Natural killer cell treated with Interleukin-12 subunit alpha and Interleukin-12 subunit beta and Interleukin-15 and Interleukin-18, amount 100 ng/mL, for 72 hours (primary cell): ENCODE measurements at regions not wholly inside any gene's neighbourhood (a gene's known extent, or its start where the extent isn't known, plus 50 kb on each side); places are given as distances from the start of the nearest gene placed in this dataset.

Experiments
- ATAC-seq, 2 donors: fragments of 150-1000 bp; cut with Tn5 transposase in 1 of 2; sonication (Bioruptor Pico), chemical (Tn5 transposase) in 1 of 2; 2 replicates each; pipeline ENCODE4 v1.10.0; 2021
- DNase-seq: peaks from one replicate; pipeline ENCODE4 v3.0.0; 2022; ENCODE audit warnings: low spot score
- H3K27ac Mint-ChIP-seq, 2 donors: 1 replicate in 1 of 2; 2 replicates in 1 of 2; pipeline ENCODE4 v1.8.0; 2022; ENCODE audit warnings: mixed read lengths in 2 of 2, mild to moderate bottlenecking in 1 of 2, moderate library complexity in 1 of 2
- H3K27me3 Mint-ChIP-seq, 2 donors: 1 replicate in 1 of 2; 2 replicates in 1 of 2; pipeline ENCODE4 v1.8.0; 2022; ENCODE audit warnings: mixed read lengths in 2 of 2
- H3K36me3 Mint-ChIP-seq: one replicate; pipeline ENCODE4 v1.8.0; 2022; ENCODE audit warnings: mixed read lengths
- H3K4me1 Mint-ChIP-seq, 2 donors: 1 replicate in 1 of 2; 2 replicates in 1 of 2; pipeline ENCODE4 v1.8.0; 2022; ENCODE audit warnings: low read depth in 2 of 2, mixed read lengths in 2 of 2, mild to moderate bottlenecking in 1 of 2
- H3K4me3 Mint-ChIP-seq: one replicate; pipeline ENCODE4 v1.8.0; 2022; ENCODE audit warnings: mixed read lengths
- H3K9me3 Mint-ChIP-seq: 2 replicates; pipeline ENCODE4 v1.8.0; 2022; ENCODE audit warnings: mixed read lengths

GRCh38 chr6:113645986-113646385 is 211.2 kb upstream of the MARCKS start:
- no peak for DNase-seq
- H3K36me3 Mint-ChIP-seq, result no peaks in the 10 kb centered on the region
- H3K4me3 Mint-ChIP-seq, result no peak overlapping the region
- no peaks in the 10 kb centered on the region for H3K27me3 Mint-ChIP-seq
- ATAC-seq, result no peak
- no peak overlapping the region for H3K27ac Mint-ChIP-seq
- no peaks in the 10 kb centered on the region for H3K4me1 Mint-ChIP-seq
- H3K9me3 Mint-ChIP-seq, result peaks cover 2% of the 10 kb centered on the region

GRCh38 chr6:113646701-113647100 is 210.4 kb upstream of the MARCKS start:
- Mint-ChIP-seq H3K36me3 (no peaks in the 10 kb centered on the region), H3K27me3 (no peaks in the 10 kb centered on the region), H3K4me1 (no peaks in the 10 kb centered on the region), H3K27ac (no peak overlapping the region), H3K9me3 (peaks cover 2% of the 10 kb centered on the region), H3K4me3 (no peak overlapping the region)
- DNase-seq, result no peak
- no peak for ATAC-seq

GRCh38 chr6:113647143-113647889 is 209.8 kb upstream of the MARCKS start:
- no peak for ATAC-seq

GRCh38 chr6:113648698-113649097 is 208.4 kb upstream of the MARCKS start:
- H3K9me3 Mint-ChIP-seq, result peaks cover 2% of the 10 kb centered on the region
- H3K27me3 Mint-ChIP-seq, result no peaks in the 10 kb centered on the region
- H3K4me3 Mint-ChIP-seq, result no peak overlapping the region
- H3K27ac Mint-ChIP-seq, result no peak overlapping the region
- DNase-seq, result no peak
- no peak for ATAC-seq
- H3K36me3 Mint-ChIP-seq, result no peaks in the 10 kb centered on the region
- no peaks in the 10 kb centered on the region for H3K4me1 Mint-ChIP-seq

More at GRCh38 chr6:113647143-113647889, 209.8 kb upstream of the MARCKS start:
- H3K27ac Mint-ChIP-seq, result no peak overlapping the region
- no peaks in the 10 kb centered on the region for H3K36me3 Mint-ChIP-seq
- peaks cover 2% of the 10 kb centered on the region for H3K9me3 Mint-ChIP-seq
- no peaks in the 10 kb centered on the region for H3K4me1 Mint-ChIP-seq
- H3K27me3 Mint-ChIP-seq, result no peaks in the 10 kb centered on the region
- H3K4me3 Mint-ChIP-seq, result no peak overlapping the region
- no peak for DNase-seq

- DNase-seq (no peak), ATAC-seq (no peak)
- Mint-ChIP-seq H3K36me3 (no peaks in the 10 kb centered on the region), H3K9me3 (peaks cover 2% of the 10 kb centered on the region), H3K4me1 (no peaks in the 10 kb centered on the region), H3K4me3 (no peak overlapping the region), H3K27ac (no peak overlapping the region), H3K27me3 (no peaks in the 10 kb centered on the region)
Observed at GRCh38 chr6:113649276-113649675, 207.9 kb upstream of the MARCKS start.

DNA sequence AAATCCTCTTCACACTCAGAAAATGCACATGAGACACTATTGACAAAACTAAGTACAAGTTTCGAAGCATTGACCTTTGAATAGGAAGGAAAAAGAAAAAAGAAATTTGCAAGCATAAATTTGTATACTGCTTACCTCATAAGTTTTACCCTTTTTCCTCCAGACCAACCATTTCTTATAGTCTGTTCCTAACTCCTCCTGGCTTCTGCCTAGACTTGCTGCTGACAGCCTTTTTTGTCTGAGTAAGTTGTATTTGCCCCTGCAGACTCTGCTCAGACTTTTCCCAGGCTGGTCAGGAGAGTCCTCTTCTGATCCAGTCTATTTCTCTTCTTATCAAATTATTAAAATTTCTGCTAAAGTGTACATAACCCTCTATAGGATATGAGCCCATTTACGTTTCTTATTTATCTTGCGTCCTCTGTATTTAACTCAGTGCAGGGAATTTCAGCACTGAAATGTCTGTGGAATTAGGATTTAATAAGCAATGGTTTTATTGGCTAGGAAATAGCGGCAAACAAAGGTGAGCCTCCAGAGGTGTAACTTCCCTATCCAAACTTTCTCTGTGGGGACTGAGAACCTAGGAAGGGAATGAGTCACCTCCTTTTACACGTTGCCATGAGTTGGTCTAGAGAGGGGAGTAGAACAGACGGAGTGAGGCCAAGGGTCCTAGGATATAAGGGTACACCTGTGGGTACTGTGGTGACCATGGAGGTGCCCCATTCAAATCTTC is 207.1 kb upstream of the MARCKS start:
- no peaks in the 10 kb centered on the region for H3K27me3 Mint-ChIP-seq
- ATAC-seq (no peak), DNase-seq (no peak)
- H3K4me3 Mint-ChIP-seq, result no peak overlapping the region
- H3K27ac Mint-ChIP-seq, result no peak overlapping the region
- peaks cover 2% of the 10 kb centered on the region for H3K9me3 Mint-ChIP-seq
- H3K4me1 Mint-ChIP-seq, result peaks cover 0 to 2% of the 10 kb centered on the region in 2 donors
- no peaks in the 10 kb centered on the region for H3K36me3 Mint-ChIP-seq

DNA sequence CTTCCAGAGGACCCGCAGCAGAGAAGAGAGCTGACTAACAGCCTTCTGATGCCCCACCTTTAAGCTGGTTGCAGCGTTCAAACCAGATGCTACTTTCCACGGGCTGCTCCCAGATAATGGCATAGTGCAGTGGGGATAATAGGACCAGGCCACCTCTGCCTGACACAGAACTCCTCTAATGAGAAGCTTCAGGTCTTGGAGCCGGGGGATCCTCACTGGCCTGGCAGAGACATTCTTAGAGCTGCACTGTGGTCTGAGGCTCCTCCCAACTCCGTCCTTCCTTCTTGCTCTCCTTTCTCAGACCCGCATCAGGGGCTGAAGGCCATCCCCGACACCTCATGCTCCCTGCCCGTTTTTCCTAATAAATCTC is 206.6 kb upstream of the MARCKS start:
- ATAC-seq, result no peak
- no peaks in the 10 kb centered on the region for H3K36me3 Mint-ChIP-seq
- peaks cover 2% of the 10 kb centered on the region for H3K9me3 Mint-ChIP-seq
- DNase-seq, result no peak
- H3K27ac Mint-ChIP-seq, result no peak overlapping the region
- H3K27me3 Mint-ChIP-seq, result no peaks in the 10 kb centered on the region
- H3K4me3 Mint-ChIP-seq, result no peak overlapping the region
- peaks cover 0 to 2% of the 10 kb centered on the region in 2 donors for H3K4me1 Mint-ChIP-seq

DNA sequence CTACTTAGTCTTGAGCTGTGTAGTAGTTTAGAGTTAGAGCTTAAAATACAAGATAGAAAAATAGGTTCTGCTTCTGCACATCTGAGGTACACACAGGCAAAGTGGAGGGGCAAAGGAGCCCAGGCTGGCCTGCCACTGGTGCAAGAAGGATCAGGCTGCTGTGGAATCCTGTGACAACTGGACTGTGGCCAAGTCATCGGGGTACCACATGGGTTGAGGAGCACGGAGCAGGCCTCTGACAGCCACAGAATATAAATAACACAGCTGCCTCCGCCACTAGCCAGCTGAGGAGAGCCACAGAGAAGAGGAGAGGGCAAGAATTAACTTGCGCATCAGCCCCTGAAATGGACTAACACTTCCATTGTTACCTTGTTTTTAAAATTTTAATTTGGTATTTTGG is 206.0 kb upstream of the MARCKS start:
- H3K4me1 Mint-ChIP-seq, result peaks cover 0 to 2% of the 10 kb centered on the region in 2 donors
- H3K36me3 Mint-ChIP-seq, result no peaks in the 10 kb centered on the region
- peaks cover 2% of the 10 kb centered on the region for H3K9me3 Mint-ChIP-seq
- no peak for ATAC-seq
- DNase-seq, result no peak
- no peaks in the 10 kb centered on the region for H3K27me3 Mint-ChIP-seq
- no peak overlapping the region for H3K4me3 Mint-ChIP-seq
- no peak overlapping the region for H3K27ac Mint-ChIP-seq

GRCh38 chr6:113651920-113652319 is 205.2 kb upstream of the MARCKS start:
- no peak for ATAC-seq

DNA sequence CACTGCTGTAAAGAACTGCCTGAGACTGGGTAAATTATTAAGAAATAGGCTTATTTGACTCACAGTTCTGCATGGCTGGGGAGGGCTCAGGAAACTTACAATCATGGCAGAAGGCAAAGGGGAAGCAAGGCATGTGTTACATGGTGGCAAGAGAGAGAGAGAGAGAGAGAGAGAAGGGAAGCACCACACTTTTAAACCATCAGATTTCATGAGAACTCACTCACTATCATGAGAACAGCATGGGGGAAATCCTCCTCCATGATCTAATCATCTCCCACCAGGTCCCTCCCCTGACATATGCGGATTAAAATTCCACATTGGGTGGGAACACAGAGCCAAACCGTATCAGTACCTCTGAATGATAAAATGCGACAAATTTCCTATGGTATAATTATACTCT is 203.9 kb upstream of the MARCKS start:
- ATAC-seq, result no peak
- no peaks in the 10 kb centered on the region for H3K36me3 Mint-ChIP-seq
- DNase-seq, result no peak
- H3K4me3 Mint-ChIP-seq, result no peak overlapping the region
- H3K9me3 Mint-ChIP-seq, result no peaks in the 10 kb centered on the region
- no peaks in the 10 kb centered on the region for H3K27me3 Mint-ChIP-seq
- H3K27ac Mint-ChIP-seq, result no peak overlapping the region
- peaks cover 0 to 2% of the 10 kb centered on the region in 2 donors for H3K4me1 Mint-ChIP-seq

More at GRCh38 chr6:113651920-113652319, 205.2 kb upstream of the MARCKS start:
- Mint-ChIP-seq H3K36me3 (no peaks in the 10 kb centered on the region), H3K9me3 (peaks cover 2% of the 10 kb centered on the region), H3K27ac (no peak overlapping the region), H3K4me1 (peaks cover 0 to 2% of the 10 kb centered on the region in 2 donors), H3K27me3 (no peaks in the 10 kb centered on the region), H3K4me3 (no peak overlapping the region)
- no peak for DNase-seq

DNA sequence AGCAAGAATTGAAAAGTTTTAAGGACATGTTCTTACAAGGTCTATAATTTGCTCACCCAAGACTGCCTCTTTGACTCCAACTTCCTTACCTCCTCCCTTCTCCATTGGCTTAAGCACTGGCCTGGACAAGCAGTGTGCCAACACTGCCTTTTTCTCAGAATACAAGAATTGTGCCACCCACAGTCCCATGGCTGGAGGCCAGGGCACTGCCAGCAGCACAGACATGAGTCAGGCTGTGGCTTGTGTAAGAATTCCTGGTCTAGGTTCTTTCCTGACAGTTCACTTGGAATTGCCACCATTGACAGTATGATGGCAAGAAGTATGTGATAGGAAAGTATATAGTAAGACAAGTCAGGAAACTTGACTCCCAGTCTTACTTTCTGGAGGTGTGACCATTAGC is 202.7 kb upstream of the MARCKS start:
- DNase-seq (no peak), ATAC-seq (no peak)
- no peaks in the 10 kb centered on the region for H3K27me3 Mint-ChIP-seq
- H3K36me3 Mint-ChIP-seq, result no peaks in the 10 kb centered on the region
- H3K4me1 Mint-ChIP-seq, result peaks cover 0 to 2% of the 10 kb centered on the region in 2 donors
- H3K4me3 Mint-ChIP-seq, result no peak overlapping the region
- no peaks in the 10 kb centered on the region for H3K9me3 Mint-ChIP-seq
- H3K27ac Mint-ChIP-seq, result no peak overlapping the region

DNA sequence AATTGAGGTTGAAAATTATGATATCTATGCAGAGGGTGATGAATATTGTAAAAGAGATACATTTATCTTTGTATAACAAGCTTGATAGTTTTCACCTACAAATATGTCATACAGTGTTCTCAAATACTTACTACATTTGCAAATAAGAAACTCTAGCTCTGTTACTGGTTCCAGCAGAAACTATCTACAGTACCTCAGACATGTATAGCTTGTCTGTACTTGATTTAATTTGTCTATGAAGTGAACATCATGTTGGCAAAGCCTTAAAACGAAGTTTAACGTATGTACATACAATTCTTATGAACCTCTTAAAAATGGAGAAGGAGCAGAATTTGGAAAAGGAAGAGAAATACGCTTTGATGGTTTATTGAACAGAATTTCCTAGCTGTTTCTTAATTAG is 201.4 kb upstream of the MARCKS start:
- Mint-ChIP-seq H3K4me1 (peaks cover 0 to 2% of the 10 kb centered on the region in 2 donors), H3K36me3 (no peaks in the 10 kb centered on the region), H3K27me3 (no peaks in the 10 kb centered on the region), H3K9me3 (no peaks in the 10 kb centered on the region), H3K4me3 (no peak overlapping the region), H3K27ac (no peak overlapping the region)
- ATAC-seq, result no peak
- no peak for DNase-seq

- no peaks in the 10 kb centered on the region for H3K9me3 Mint-ChIP-seq
- H3K4me3 Mint-ChIP-seq, result no peak overlapping the region
- H3K27me3 Mint-ChIP-seq, result no peaks in the 10 kb centered on the region
- DNase-seq (no peak), ATAC-seq (no peak)
- no peaks in the 10 kb centered on the region for H3K36me3 Mint-ChIP-seq
- no peaks in the 10 kb centered on the region for H3K4me1 Mint-ChIP-seq
- H3K27ac Mint-ChIP-seq, result no peak overlapping the region
Observed at GRCh38 chr6:113659762-113660404, 197.3 kb upstream of the MARCKS start.

GRCh38 chr6:113660819-113661218 is 196.3 kb upstream of the MARCKS start:
- ATAC-seq, result no peak
- H3K9me3 Mint-ChIP-seq, result no peaks in the 10 kb centered on the region
- H3K4me1 Mint-ChIP-seq, result no peaks in the 10 kb centered on the region
- DNase-seq, result no peak
- H3K4me3 Mint-ChIP-seq, result no peak overlapping the region
- no peaks in the 10 kb centered on the region for H3K36me3 Mint-ChIP-seq
- no peaks in the 10 kb centered on the region for H3K27me3 Mint-ChIP-seq
- no peak overlapping the region for H3K27ac Mint-ChIP-seq
